NB4 (cell line): ENCODE measurements at regions not wholly inside any gene's neighbourhood (a gene's known extent, or its start where the extent isn't known, plus 50 kb on each side); places are given as distances from the start of the nearest gene placed in this dataset.

Experiments used
- DNase-seq: peaks from one replicate; pipeline ENCODE4 v3.0.0; 2010; ENCODE audit warnings: low read depth
- H3K4me3 ChIP-seq: one replicate; pipeline ENCODE4 v1.5.1; 2011; ENCODE audit warnings: mild to moderate bottlenecking, low read depth, low read length, moderate library complexity
- CTCF ChIP-seq: IDR thresholded peaks from one replicate; pipeline ENCODE4 v1.5.1; 2012; ENCODE audit warnings: low read depth, low read length
- MAX ChIP-seq: IDR thresholded peaks from 2 replicates; pipeline ENCODE4 v1.6.1; 2011; ENCODE audit warnings: low read depth, low read length
- MYC ChIP-seq: IDR thresholded peaks from 2 replicates; pipeline ENCODE4 v1.6.1; 2011; ENCODE audit warnings: low read depth, low read length
- POLR2A ChIP-seq: IDR thresholded peaks from 2 replicates; pipeline ENCODE4 v1.6.1; 2011; ENCODE audit warnings: mild to moderate bottlenecking; ENCODE audit not compliant: insufficient read length; ENCODE audit errors: extremely low read depth

DNA sequence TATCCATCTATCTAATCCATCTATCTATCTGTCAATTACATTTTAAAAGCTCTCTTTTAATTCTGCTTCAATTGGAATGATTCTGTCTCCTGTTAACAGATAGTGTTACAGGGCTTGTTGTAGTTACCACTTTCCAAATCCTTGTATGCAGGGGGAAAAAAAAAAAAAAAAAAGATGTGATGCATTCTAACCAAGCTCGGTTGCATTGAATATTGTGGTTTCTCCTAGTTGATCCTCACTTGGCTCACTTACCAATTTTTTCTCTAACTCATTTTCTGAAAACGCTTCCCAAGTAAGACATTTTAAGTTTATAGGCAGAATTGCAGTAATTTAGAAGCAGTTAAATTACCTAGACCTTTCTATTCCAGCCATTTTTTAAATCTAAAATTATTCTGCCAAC, 327.9 kb upstream of the PITX2 start:
- TF ChIP-seq MAX, result no peak
- TF ChIP-seq POLR2A, result no peak
- no peak for TF ChIP-seq MYC
- no peak for TF ChIP-seq CTCF

GRCh38 chr4:110953191-110953590, 330.3 kb upstream of the PITX2 start:
- H3K4me3 ChIP-seq, result no peak overlapping the region
- TF ChIP-seq CTCF, result no peak
- TF ChIP-seq MAX, result no peak
- no peak for TF ChIP-seq POLR2A
- no peak for TF ChIP-seq MYC
- DNase-seq, result no peak

More for the DNA sequence above, 327.9 kb upstream of the PITX2 start:
- DNase-seq, result no peak
- no peak overlapping the region for H3K4me3 ChIP-seq

DNA sequence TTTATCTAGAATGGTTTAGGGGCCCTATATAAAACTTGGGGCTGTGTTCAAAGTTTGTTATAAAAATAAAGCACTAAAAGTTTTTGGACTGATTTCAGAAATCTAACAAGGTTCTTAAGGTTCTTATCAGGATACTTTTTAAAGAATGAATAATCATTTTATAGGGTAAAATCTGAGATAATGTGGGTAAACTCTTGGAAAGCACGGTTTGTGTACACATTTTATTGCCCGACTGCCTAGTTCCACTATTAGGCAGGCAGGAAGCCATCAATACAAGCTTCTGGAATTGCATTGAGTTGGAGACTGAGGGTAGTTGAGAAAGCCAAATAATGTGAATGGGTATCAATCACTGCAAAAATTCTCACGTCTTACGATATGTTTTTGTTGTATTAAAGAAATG, 331.0 kb upstream of the PITX2 start:
- no peak overlapping the region for H3K4me3 ChIP-seq
- DNase-seq, result no peak
- TF ChIP-seq MYC (no peak), POLR2A (no peak), CTCF (no peak), MAX (no peak)

DNA sequence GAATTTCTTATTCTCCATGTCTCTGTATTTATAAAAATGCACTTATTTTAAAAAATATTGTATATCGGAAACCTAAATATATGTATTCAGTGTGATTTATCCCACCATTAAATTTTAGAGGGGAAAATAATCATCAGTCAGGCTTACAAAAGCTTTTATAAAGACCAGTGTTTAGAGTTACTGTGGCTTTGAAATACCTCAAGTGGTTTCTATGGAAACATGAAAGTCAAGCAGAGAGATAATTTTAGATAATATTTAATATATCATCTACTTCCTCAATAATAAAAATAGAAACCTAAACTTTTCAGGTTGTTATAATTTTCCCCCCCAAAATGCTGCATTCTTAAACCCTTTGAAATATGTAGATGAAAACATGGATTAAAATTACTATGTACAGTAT, 332.9 kb upstream of the PITX2 start:
- TF ChIP-seq MYC (no peak), POLR2A (no peak), MAX (no peak), CTCF (no peak)
- H3K4me3 ChIP-seq, result no peak overlapping the region
- no peak for DNase-seq

DNA sequence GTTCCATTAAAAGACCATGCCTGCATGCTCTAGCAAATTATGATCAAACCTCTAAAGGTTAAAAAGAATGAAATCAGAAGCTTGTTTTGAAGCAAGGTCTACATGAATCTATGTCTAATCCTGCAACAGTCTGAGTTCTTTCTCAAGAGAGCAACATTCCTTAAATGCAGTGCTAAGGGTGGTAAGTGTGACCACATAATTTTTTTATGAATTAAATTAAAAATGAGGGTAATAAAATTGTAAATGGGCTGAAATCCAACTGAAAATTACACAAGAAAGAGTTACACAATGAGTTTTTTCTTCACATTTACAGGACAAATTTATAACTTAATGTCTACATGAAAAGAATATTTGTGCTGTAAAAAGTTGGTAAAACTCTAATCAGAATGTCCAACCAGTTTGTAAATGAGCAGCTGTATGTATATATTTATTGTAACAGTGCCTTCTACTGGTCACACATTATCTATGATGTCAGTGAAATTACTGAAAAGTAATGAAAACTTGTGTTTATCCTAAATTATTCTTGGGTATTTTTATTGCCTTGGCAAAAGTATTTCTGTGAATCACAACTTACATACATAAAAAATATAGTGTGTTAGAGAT, 336.3 kb upstream of the PITX2 start:
- H3K4me3 ChIP-seq, result no peak overlapping the region
- TF ChIP-seq CTCF (no peak), MYC (no peak), POLR2A (no peak), MAX (no peak)
- DNase-seq, result peak; percentile 7

DNA sequence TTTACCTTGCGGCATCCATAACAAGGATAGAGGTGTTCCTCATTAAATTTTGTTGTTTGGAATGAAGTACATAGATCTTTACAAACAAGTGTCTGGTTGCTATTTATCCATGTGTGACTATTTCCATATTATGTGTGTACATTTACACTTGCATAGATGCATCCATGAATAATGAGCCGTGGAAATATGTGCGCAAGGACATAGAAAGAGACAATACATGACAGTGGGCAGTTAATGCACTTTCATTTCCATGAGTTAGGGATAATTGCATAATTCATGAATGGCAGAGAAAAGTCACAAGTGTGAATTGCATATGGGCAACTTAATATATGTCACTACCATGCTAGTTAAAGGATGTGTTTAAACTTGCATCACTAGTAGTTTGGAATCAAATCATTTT, 338.2 kb upstream of the PITX2 start:
- H3K4me3 ChIP-seq, result no peak overlapping the region
- TF ChIP-seq MAX, result no peak
- TF ChIP-seq POLR2A, result no peak
- TF ChIP-seq CTCF, result no peak
- no peak for TF ChIP-seq MYC
- DNase-seq, result no peak
